GM12865 (cell line): ENCODE measurements at regions not wholly inside any gene's neighbourhood (a gene's known extent, or its start where the extent isn't known, plus 50 kb on each side); places are given as distances from the start of the nearest gene placed in this dataset.

Experiments used
- DNase-seq: peaks from one replicate; pipeline ENCODE4 v3.0.0; 2010; ENCODE audit warnings: low read depth
- H3K4me3 ChIP-seq: 2 replicates; pipeline ENCODE4 v1.5.1; 2011; ENCODE audit warnings: mild to moderate bottlenecking, low read depth, low read length, control low read depth
- TF ChIP-seq, protein P1 (sequence below): IDR thresholded peaks from 2 replicates; pipeline ENCODE4 v1.5.1; 2011; ENCODE audit warnings: low read length, control low read depth, low read depth, inconsistent platforms; ENCODE audit not compliant: insufficient read depth; ENCODE audit errors: missing control alignments

DNA sequence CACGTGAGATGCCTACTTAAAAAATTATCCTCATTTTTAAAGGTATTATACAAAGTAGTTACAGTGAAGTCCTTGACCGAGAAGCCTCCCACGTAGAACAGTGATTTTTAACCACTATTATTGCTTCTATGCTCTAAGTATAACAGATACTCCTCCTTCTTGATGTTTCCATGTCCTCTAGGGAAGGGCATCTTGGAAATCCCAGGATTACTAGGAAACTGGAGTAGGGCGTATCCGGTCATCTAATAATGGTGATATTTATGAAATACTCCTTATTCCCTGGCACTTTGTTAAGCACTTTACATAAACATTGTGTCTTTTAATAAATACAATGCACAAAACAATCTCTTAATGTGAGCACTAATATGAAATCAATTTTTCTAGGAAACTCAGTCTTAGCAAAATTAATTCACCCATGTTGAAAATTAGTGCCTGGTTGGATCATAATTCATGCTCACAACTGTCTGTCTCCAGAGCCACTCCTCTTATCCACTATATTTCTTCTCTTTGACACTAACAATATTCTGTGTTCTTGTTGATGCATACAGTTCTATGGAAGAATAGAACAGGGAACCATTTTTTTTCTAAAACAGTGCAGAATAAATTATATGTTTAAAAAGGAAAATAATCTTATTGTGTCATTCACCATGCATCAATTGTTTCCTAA lies 128.6 kb upstream of the SEMA3E start:
- no peak for DNase-seq
- no peak overlapping the region for H3K4me3 ChIP-seq
- TF ChIP-seq, protein P1, sequence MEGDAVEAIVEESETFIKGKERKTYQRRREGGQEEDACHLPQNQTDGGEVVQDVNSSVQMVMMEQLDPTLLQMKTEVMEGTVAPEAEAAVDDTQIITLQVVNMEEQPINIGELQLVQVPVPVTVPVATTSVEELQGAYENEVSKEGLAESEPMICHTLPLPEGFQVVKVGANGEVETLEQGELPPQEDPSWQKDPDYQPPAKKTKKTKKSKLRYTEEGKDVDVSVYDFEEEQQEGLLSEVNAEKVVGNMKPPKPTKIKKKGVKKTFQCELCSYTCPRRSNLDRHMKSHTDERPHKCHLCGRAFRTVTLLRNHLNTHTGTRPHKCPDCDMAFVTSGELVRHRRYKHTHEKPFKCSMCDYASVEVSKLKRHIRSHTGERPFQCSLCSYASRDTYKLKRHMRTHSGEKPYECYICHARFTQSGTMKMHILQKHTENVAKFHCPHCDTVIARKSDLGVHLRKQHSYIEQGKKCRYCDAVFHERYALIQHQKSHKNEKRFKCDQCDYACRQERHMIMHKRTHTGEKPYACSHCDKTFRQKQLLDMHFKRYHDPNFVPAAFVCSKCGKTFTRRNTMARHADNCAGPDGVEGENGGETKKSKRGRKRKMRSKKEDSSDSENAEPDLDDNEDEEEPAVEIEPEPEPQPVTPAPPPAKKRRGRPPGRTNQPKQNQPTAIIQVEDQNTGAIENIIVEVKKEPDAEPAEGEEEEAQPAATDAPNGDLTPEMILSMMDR, result no peak

DNA sequence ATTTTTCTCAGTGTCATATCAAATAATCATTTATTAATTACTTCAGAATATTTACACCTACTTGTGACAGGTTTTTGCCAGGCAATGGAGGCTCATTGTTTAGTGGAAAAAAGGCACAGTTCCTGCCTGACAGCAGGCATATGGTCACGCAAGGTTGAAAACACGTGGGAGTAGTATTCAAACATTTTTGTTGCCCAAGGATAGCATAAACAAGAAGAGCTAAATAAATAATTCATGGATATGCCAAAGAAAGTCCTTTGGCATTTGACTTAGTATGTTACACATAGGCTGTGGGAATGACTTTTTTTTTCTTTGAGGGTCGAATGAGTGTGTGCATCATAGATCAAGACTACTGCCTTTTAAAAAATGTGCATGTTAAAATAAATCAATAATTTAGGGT lies 120.5 kb upstream of the SEMA3E start:
- TF ChIP-seq, protein P1, result no peak
- H3K4me3 ChIP-seq, result no peak overlapping the region
- no peak for DNase-seq

DNA sequence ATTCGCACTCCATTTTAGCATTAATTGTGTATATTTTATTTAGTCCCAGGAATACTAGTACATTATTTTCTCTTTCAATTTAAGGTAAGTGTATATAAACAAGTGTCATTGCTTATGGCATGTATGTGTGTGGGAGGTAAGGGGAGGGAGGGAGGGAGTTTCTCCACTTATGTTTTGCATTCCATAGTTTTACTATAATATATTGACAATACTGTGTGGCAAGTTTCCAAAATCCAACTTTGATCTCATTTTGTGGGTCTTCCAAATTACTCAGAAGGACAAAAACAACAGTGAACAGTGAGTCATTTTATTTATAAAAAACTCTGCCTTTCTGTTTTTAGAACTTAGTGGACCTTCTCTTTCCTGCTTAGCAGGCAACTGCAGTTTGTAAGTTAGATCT lies 102.3 kb upstream of the SEMA3E start:
- no peak for DNase-seq
- TF ChIP-seq, protein P1, result no peak

DNA sequence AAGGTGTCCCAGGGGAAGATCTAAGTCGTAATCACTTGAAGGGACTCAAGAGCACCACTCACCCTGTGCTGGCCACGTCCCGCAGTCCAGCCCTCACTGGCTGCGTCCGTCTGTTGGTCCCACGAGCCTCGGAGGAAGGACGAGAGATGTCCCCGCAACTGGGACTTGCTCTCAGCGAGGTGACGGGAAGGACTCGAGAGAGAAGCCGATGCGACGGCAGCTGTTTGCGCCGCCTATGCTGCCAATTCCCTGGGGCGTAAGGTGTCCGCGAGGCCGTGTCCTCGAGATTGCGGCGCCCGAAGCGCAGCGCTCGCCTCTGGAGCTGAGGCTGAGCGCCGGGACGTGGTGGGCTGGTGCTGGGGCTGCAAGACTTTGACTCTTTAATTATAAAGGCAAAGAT lies 100.6 kb upstream of the SEMA3E start:
- H3K4me3 ChIP-seq, result no peak overlapping the region
- TF ChIP-seq, protein P1, result no peak
- no peak for DNase-seq

More for the DNA sequence above, 102.3 kb upstream of the SEMA3E start:
- H3K4me3 ChIP-seq, result no peak overlapping the region

DNA sequence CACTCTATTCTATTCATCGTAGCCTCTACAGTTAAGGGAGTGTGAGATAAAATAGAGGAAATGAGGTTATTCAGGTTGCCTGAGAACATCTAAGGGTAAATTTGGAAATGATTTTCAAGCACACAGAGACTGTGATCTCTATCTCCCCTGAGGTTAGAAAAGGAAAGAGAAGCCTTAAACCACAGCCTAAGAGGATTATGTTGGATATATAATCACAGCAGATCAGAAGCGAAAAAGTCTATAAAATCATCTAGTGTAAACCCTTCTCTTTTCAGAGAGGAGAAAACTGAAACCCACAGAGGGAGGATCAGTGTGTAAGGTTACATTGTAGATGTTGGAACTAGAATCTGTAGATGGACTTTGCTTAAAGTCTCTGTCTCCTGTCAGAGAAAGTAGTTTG lies 90.6 kb upstream of the SEMA3E start:
- no peak overlapping the region for H3K4me3 ChIP-seq
- no peak for DNase-seq
- TF ChIP-seq, protein P1, result no peak

DNA sequence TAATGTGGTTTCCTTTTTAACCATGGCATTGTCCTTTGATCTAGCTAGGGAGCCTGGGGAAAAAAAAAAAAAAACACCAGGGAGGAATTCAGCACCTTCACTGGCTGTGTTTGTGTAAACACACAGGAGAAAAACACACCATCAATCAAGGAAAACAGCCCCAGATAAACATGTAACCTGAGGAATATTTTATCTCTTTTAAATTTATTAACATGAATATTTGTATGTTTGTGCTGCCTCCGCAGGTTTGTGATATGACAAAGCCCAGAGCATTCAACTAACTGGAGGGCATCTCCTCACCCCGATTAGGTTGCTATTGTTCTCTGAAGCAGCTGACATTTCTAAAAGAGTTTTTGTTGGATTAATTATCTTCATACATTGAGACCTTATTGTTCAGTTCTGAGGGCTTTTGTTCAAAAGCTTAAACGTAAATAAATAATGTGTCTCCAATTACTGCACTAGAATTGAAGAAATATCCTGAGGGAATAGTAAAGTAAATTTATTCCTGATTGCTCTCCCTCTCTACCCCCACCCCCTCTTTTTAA lies 89.4 kb upstream of the SEMA3E start:
- no peak for DNase-seq
- H3K4me3 ChIP-seq, result no peak overlapping the region
- TF ChIP-seq, protein P1, result no peak

DNA sequence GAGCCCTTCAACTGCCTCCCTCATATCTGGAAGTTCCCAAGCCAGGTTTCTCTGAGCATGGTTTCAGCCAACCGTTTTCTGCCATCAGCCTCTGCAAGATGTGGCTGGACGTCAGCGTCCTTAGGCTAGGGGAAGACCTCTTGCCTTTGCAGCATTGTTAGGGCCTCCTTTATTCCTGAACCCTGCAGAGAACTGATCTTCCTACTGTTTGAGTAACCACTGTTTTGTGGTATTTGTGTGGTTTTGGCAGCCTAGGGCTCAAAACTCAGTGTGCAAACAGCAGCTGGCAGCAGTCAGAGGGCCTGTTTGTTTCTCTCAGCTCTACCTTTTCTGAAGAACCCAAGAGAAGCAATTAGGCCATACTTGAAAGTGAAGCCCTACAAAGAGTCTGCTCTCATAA lies 83.4 kb upstream of the SEMA3E start:
- DNase-seq, result peak; percentile 52
- TF ChIP-seq, protein P1, result no peak
- no peak overlapping the region for H3K4me3 ChIP-seq
